Neural progenitor cell (in vitro differentiated cells): ENCODE measurements at regions not wholly inside any gene's neighbourhood (a gene's known extent, or its start where the extent isn't known, plus 50 kb on each side); places are given as distances from the start of the nearest gene placed in this dataset.

ENCODE experiments used
- EZH2 ChIP-seq: fragments of 200-600 bp; sonication (generic); IDR thresholded peaks from 2 replicates; pipeline ENCODE4 v1.6.1; 2017; ENCODE audit warnings: antibody characterized with exemption, mild to moderate bottlenecking, moderate library complexity
- TF ChIP-seq, protein P1 (sequence below): fragments of 200-600 bp; sonication (generic); IDR thresholded peaks from 2 replicates; pipeline ENCODE4 v1.5.1; 2017; ENCODE audit warnings: antibody characterized with exemption, mild to moderate bottlenecking

GRCh38 chr18:2244641-2245040, 326.7 kb downstream of the METTL4 start:
- TF ChIP-seq, protein P1, sequence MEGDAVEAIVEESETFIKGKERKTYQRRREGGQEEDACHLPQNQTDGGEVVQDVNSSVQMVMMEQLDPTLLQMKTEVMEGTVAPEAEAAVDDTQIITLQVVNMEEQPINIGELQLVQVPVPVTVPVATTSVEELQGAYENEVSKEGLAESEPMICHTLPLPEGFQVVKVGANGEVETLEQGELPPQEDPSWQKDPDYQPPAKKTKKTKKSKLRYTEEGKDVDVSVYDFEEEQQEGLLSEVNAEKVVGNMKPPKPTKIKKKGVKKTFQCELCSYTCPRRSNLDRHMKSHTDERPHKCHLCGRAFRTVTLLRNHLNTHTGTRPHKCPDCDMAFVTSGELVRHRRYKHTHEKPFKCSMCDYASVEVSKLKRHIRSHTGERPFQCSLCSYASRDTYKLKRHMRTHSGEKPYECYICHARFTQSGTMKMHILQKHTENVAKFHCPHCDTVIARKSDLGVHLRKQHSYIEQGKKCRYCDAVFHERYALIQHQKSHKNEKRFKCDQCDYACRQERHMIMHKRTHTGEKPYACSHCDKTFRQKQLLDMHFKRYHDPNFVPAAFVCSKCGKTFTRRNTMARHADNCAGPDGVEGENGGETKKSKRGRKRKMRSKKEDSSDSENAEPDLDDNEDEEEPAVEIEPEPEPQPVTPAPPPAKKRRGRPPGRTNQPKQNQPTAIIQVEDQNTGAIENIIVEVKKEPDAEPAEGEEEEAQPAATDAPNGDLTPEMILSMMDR, result no peak
- no peak for TF ChIP-seq EZH2
